Colonic mucosa (tissue), 4 donors: ENCODE measurements at regions not wholly inside any gene's neighbourhood (a gene's known extent, or its start where the extent isn't known, plus 50 kb on each side); places are given as distances from the start of the nearest gene placed in this dataset.

ENCODE experiments used
- DNase-seq: peaks from one replicate; pipeline ENCODE4 v3.0.0-alpha.2; 2020
- H3K27ac ChIP-seq: fragments of 200-600 bp; one replicate; pipeline ENCODE4 v1.8.0; 2021
- H3K27me3 ChIP-seq: fragments of 200-600 bp; one replicate; pipeline ENCODE4 v1.8.0; 2021
- H3K36me3 ChIP-seq: fragments of 200-600 bp; one replicate; pipeline ENCODE4 v1.8.0; 2021
- H3K4me1 ChIP-seq: fragments of 200-600 bp; one replicate; pipeline ENCODE4 v1.8.0; 2021; ENCODE audit warnings: mild to moderate bottlenecking
- H3K4me3 ChIP-seq: fragments of 200-600 bp; one replicate; pipeline ENCODE4 v1.8.0; 2021
- H3K9ac ChIP-seq, 2 donors: one replicate each; pipeline ENCODE4 v1.7.0; 2013; ENCODE audit warnings: control low read depth in 2 of 2, low read depth in 2 of 2, low read length in 2 of 2
- H3K9me3 ChIP-seq: fragments of 200-600 bp; one replicate; pipeline ENCODE4 v1.8.0; 2021
- CTCF ChIP-seq: fragments of 200-600 bp; IDR thresholded peaks from one replicate; pipeline ENCODE4 v1.8.0; 2022; ENCODE audit warnings: antibody characterized with exemption, mild to moderate bottlenecking
- intact Hi-C: fragments of 100-400 bp; cut with DNase I; formaldehyde crosslinking; loops from one replicate; pipeline ENCODE4 v1.14.1; 2022
- donor health status: healthy.
- donor health status: DM: no; HTN: no; CAD: no.
- donor health status: DM: no; HTN: no; CAD: no.

GRCh38 chr4:126306152-126306869 is 991.6 kb downstream of the FAT4 start:
- no peaks in the 10 kb centered on the region for H3K27me3 ChIP-seq
- H3K4me3 ChIP-seq = no peak overlapping the region
- H3K36me3 ChIP-seq = no peaks in the 10 kb centered on the region
- H3K9ac ChIP-seq = no peak overlapping the region
- intact Hi-C loops = no loop called here
- no peaks in the 10 kb centered on the region for H3K4me1 ChIP-seq
- H3K9me3 ChIP-seq = no peaks in the 10 kb centered on the region
- no peak overlapping the region for H3K27ac ChIP-seq
- no peak for DNase-seq
- TF ChIP-seq CTCF = no peak

DNA sequence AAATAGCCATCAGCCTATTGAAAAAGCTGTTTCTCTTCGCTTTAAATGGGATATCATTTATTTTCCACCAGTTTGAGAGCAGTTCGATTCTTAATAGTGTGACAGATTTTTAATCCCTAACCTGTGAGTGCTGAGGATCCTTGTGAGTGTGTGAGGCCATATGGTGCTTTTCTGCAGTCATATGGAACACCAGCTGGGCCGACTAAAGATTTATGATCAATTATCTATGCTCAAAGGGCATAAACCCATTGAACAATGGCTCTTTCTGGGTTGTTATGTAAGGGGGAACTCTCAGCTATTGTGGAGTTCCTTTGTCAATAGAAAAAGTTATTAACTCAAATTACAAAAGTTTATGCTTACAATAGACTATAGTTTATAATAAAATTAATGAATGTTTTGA is 1003.6 kb downstream of the FAT4 start:
- no peak for TF ChIP-seq CTCF
- DNase-seq = no peak
- Histone ChIP-seq H3K27me3 (no peaks in the 10 kb centered on the region), H3K27ac (no peak overlapping the region), H3K9me3 (no peaks in the 10 kb centered on the region), H3K9ac (no peak overlapping the region), H3K4me1 (no peaks in the 10 kb centered on the region), H3K36me3 (no peaks in the 10 kb centered on the region), H3K4me3 (no peak overlapping the region)
- intact Hi-C loops = no loop called here

DNA sequence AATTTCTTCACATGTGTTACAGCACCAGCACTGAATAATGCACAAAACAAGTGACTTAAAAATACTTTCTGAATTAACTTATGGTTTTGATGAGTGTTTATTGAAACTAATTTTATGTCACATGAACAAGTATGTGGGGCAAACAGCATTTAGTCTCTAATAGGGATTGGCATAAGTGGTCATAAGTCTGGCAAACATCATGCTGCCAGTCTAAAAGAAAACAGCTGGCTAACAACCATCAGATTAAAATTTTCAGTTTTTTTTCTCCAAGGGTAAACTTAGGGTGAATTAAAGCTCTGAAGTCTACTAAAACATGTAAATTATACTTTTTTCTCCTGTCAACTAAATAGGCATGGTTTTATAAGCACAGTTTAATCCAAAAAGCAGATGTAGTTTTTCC is 1014.2 kb downstream of the FAT4 start:
- no peak overlapping the region for H3K9ac ChIP-seq
- no peaks in the 10 kb centered on the region for H3K36me3 ChIP-seq
- no peak overlapping the region for H3K4me3 ChIP-seq
- H3K27ac ChIP-seq = no peak overlapping the region
- H3K9me3 ChIP-seq = no peaks in the 10 kb centered on the region
- no peak for TF ChIP-seq CTCF
- H3K4me1 ChIP-seq = no peaks in the 10 kb centered on the region
- intact Hi-C loops = no loop called here
- DNase-seq = no peak
- no peaks in the 10 kb centered on the region for H3K27me3 ChIP-seq

GRCh38 chr4:126338548-126338947 is 1023.8 kb downstream of the FAT4 start:
- no peaks in the 10 kb centered on the region for H3K27me3 ChIP-seq
- H3K9ac ChIP-seq = no peak overlapping the region
- no peak overlapping the region for H3K27ac ChIP-seq
- H3K9me3 ChIP-seq = no peaks in the 10 kb centered on the region
- DNase-seq = no peak
- no peaks in the 10 kb centered on the region for H3K4me1 ChIP-seq
- TF ChIP-seq CTCF = no peak
- intact Hi-C loops = no loop called here
- no peaks in the 10 kb centered on the region for H3K36me3 ChIP-seq
- H3K4me3 ChIP-seq = no peak overlapping the region

GRCh38 chr4:126341927-126342326 is 1027.2 kb downstream of the FAT4 start:
- no peaks in the 10 kb centered on the region for H3K9me3 ChIP-seq
- no peak overlapping the region for H3K4me3 ChIP-seq
- no peak for DNase-seq
- TF ChIP-seq CTCF = no peak
- H3K4me1 ChIP-seq = no peaks in the 10 kb centered on the region
- no peak overlapping the region for H3K27ac ChIP-seq
- H3K27me3 ChIP-seq = no peaks in the 10 kb centered on the region
- intact Hi-C loops = no loop called here
- H3K36me3 ChIP-seq = no peaks in the 10 kb centered on the region
- no peak overlapping the region for H3K9ac ChIP-seq
